CD8-positive, alpha-beta memory T cell (primary cell): ENCODE measurements at regions not wholly inside any gene's neighbourhood (a gene's known extent, or its start where the extent isn't known, plus 50 kb on each side); places are given as distances from the start of the nearest gene placed in this dataset.
"Not testable (repeated sequence)": the region's sequence is repeated elsewhere in the genome, so short reads cannot be mapped to it uniquely, and the experiment has no call there.

Source experiments
- CTCF ChIA-PET: fragments of 350-600 bp; sonication (Branson Sonifier 250); formaldehyde crosslinking; loops from one replicate; lab custom pipeline; 2021; ENCODE audit warnings: antibody characterized with exemption; lab: Charles Lee
- POLR2A ChIA-PET: fragments of 350-600 bp; sonication (Branson Sonifier 250); formaldehyde crosslinking; loops from one replicate; lab custom pipeline; 2021; ENCODE audit warnings: antibody characterized with exemption; lab: Charles Lee
- DNase-seq, 5 donors: peaks; one replicate each; pipeline versions ENCODE4 v3.0.0 to v3.0.0-alpha.2; 2020 to 2022; ENCODE audit warnings: mixed read lengths in 1 of 5
- H3K27ac ChIP-seq: one replicate; pipeline ENCODE4 v1.7.0; 2013; ENCODE audit warnings: low read depth, mild to moderate bottlenecking, low read length, moderate library complexity
- H3K27me3 ChIP-seq: 2 replicates; pipeline ENCODE4 v1.7.0; 2013; ENCODE audit warnings: low read length, mild to moderate bottlenecking; ENCODE audit not compliant: insufficient read depth, poor library complexity, severe bottlenecking
- H3K36me3 ChIP-seq: 2 replicates; pipeline ENCODE4 v1.7.0; 2013; ENCODE audit warnings: mild to moderate bottlenecking, low read length, moderate library complexity; ENCODE audit not compliant: insufficient read depth
- H3K4me1 ChIP-seq: 2 replicates; pipeline ENCODE4 v1.7.0; 2013; ENCODE audit warnings: mild to moderate bottlenecking, low read length, moderate library complexity; ENCODE audit not compliant: insufficient read depth
- H3K4me3 ChIP-seq: 2 replicates; pipeline ENCODE4 v1.7.0; 2013; ENCODE audit warnings: mild to moderate bottlenecking, low read length
- H3K9me3 ChIP-seq: 2 replicates; pipeline ENCODE4 v1.7.0; 2013; ENCODE audit warnings: mild to moderate bottlenecking, low read length
- H3K27ac Mint-ChIP-seq, 8 donors: one replicate each; pipeline ENCODE4 v1.8.0; 2020 to 2021; ENCODE audit warnings: mixed read lengths in 8 of 8, mild to moderate bottlenecking in 6 of 8, inconsistent platforms in 3 of 8, moderate library complexity in 3 of 8
- H3K27me3 Mint-ChIP-seq, 2 donors: one replicate each; pipeline ENCODE4 v1.8.0; 2020 to 2021; ENCODE audit warnings: mixed read lengths in 2 of 2, mild to moderate bottlenecking in 1 of 2, moderate library complexity in 1 of 2
- H3K36me3 Mint-ChIP-seq, 3 donors: one replicate each; pipeline ENCODE4 v1.8.0; 2020 to 2021; ENCODE audit warnings: mixed read lengths in 3 of 3, inconsistent platforms in 1 of 3, mild to moderate bottlenecking in 1 of 3
- H3K4me1 Mint-ChIP-seq, 3 donors: one replicate each; pipeline ENCODE4 v1.8.0; 2020 to 2021; ENCODE audit warnings: mixed read lengths in 3 of 3, inconsistent platforms in 1 of 3, mild to moderate bottlenecking in 1 of 3
- H3K4me3 Mint-ChIP-seq, 7 donors: one replicate each; pipeline ENCODE4 v1.8.0; 2020 to 2021; ENCODE audit warnings: mixed read lengths in 7 of 7, mild to moderate bottlenecking in 6 of 7, moderate library complexity in 4 of 7, inconsistent platforms in 2 of 7
- H3K9me3 Mint-ChIP-seq, 5 donors: one replicate each; pipeline ENCODE4 v1.8.0; 2020 to 2022; ENCODE audit warnings: mixed read lengths in 5 of 5, mild to moderate bottlenecking in 3 of 5, moderate library complexity in 2 of 5, inconsistent platforms in 1 of 5

GRCh38 chr22:10526079-10526478 is 5001.9 kb upstream of the OR11H1 start:
- H3K4me3 Mint-ChIP-seq, H3K27me3 ChIP-seq, POLR2A ChIA-PET, H3K27me3 Mint-ChIP-seq, H3K4me1 ChIP-seq, H3K36me3 ChIP-seq, H3K27ac Mint-ChIP-seq, H3K36me3 Mint-ChIP-seq, H3K4me1 Mint-ChIP-seq, H3K9me3 Mint-ChIP-seq, H3K9me3 ChIP-seq, CTCF ChIA-PET, H3K4me3 ChIP-seq, H3K27ac ChIP-seq: not testable (repeated sequence)
- DNase-seq: peak in 1 of 5 donors; percentile 21

- H3K4me1 ChIP-seq, DNase-seq, H3K9me3 Mint-ChIP-seq, POLR2A ChIA-PET, H3K27ac Mint-ChIP-seq, H3K36me3 ChIP-seq, H3K9me3 ChIP-seq, H3K27ac ChIP-seq, H3K4me3 ChIP-seq, H3K4me1 Mint-ChIP-seq, H3K4me3 Mint-ChIP-seq, CTCF ChIA-PET, H3K27me3 ChIP-seq, H3K27me3 Mint-ChIP-seq, H3K36me3 Mint-ChIP-seq: not testable (repeated sequence)
Measured at GRCh38 chr22:10531141-10531540, 4996.9 kb upstream of the OR11H1 start.

DNA sequence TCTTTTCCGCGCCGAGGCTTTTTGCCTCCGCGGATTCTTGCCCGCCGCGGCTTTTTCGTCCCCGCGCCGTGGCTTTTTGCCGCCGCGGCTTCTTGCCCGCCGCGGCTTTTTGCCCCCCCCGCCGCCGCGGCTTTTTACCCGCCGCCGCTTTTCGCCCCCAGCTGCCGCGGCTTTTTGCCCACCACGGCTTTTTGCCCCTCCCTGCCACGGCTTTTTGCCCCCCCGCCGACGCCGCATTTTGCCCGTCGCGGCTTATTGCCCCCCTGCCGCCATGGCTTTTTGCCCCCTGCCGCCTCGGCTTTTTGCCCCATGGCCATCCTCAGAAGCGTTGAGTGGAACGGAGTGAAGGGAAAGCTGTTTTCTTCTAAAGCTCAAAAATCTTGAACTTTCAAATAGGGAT is 4955.5 kb upstream of the OR11H1 start:
- DNase-seq, H3K27ac ChIP-seq, H3K27me3 Mint-ChIP-seq, H3K9me3 ChIP-seq, H3K4me1 ChIP-seq, H3K4me3 ChIP-seq, H3K36me3 Mint-ChIP-seq, H3K4me3 Mint-ChIP-seq, H3K27me3 ChIP-seq, H3K36me3 ChIP-seq, CTCF ChIA-PET, H3K27ac Mint-ChIP-seq, H3K4me1 Mint-ChIP-seq, POLR2A ChIA-PET, H3K9me3 Mint-ChIP-seq: not testable (repeated sequence)

DNA sequence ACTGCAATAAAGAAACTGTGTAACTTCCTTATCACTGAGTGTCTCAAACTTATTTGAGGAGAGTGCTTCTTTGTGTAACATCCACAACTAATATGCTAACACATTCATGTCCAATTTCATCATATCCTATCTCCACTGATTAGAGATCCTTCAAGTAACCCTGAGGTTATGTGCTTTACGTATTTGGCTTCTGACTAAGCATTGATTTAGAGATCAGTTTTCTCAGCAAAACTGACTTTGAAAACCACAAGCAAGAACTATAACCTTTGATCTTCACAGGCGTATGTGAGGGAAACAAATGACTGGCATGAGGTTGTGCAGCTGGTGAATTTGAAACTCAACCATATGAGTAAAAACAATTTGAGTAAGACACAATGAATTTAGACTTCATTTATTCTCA is 4926.9 kb upstream of the OR11H1 start:
- not testable (repeated sequence) for H3K9me3 Mint-ChIP-seq

GRCh38 chr22:10631961-10632360 is 4896.0 kb upstream of the OR11H1 start:
- H3K27me3 ChIP-seq, H3K9me3 Mint-ChIP-seq, H3K27ac Mint-ChIP-seq, H3K27ac ChIP-seq, H3K36me3 Mint-ChIP-seq, H3K9me3 ChIP-seq, H3K4me3 Mint-ChIP-seq, H3K4me1 Mint-ChIP-seq, DNase-seq, H3K4me3 ChIP-seq, POLR2A ChIA-PET, H3K27me3 Mint-ChIP-seq, H3K4me1 ChIP-seq, CTCF ChIA-PET, H3K36me3 ChIP-seq: not testable (repeated sequence)

More for the DNA sequence above, 4926.9 kb upstream of the OR11H1 start:
- H3K36me3 Mint-ChIP-seq, H3K36me3 ChIP-seq, H3K27me3 ChIP-seq, H3K4me1 ChIP-seq, DNase-seq, H3K4me1 Mint-ChIP-seq, H3K9me3 ChIP-seq, H3K27ac Mint-ChIP-seq, H3K4me3 ChIP-seq, H3K27ac ChIP-seq, H3K4me3 Mint-ChIP-seq, POLR2A ChIA-PET, CTCF ChIA-PET, H3K27me3 Mint-ChIP-seq: not testable (repeated sequence)

DNA sequence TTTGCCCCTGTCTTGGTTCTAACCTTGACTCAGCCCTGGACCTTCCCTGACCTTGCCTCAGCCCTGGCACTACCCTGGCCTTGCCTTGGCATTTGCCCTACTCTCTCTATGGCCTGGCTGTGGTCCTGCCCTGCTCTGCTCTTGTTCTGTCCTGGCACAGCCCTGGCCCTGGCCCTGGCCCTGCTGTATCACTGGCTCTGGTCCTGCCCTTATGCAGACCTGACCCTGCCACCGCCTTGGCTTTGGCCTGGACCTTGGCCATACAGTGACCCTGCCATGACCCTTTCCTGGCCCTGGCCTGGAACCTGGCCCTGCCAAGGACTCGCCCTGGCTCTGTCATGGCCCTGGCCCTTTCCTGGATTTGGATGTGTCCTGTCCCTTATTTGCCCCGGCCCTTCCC is 4892.7 kb upstream of the OR11H1 start:
- H3K36me3 ChIP-seq, H3K9me3 ChIP-seq, H3K9me3 Mint-ChIP-seq, CTCF ChIA-PET, H3K4me1 Mint-ChIP-seq, H3K27me3 Mint-ChIP-seq, POLR2A ChIA-PET, H3K4me3 Mint-ChIP-seq, H3K27ac ChIP-seq, DNase-seq, H3K27ac Mint-ChIP-seq, H3K27me3 ChIP-seq, H3K4me1 ChIP-seq, H3K4me3 ChIP-seq, H3K36me3 Mint-ChIP-seq: not testable (repeated sequence)

DNA sequence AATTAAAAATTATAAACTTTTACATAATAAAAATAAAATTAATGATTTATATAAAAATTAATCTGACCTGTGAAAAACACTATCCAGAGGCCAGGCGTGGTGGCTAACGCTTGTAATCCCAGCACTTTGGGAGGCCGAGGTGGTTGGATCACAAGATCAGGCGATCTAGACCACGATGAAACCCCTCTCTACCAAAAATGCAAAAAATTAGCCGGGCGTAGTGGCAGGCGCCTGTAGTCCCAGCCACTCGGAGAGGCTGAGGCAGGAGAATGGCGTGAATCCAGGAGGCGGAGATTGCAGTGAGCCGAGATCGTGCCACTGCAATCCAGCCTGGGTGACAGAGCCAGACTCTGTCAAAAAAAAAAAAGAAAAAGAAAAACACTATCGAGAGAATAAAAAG is 4865.2 kb upstream of the OR11H1 start:
- POLR2A ChIA-PET, H3K27ac ChIP-seq, H3K9me3 ChIP-seq, H3K4me1 ChIP-seq, H3K27ac Mint-ChIP-seq, H3K4me3 Mint-ChIP-seq, H3K36me3 ChIP-seq, H3K4me3 ChIP-seq, DNase-seq, H3K4me1 Mint-ChIP-seq, H3K27me3 ChIP-seq, H3K36me3 Mint-ChIP-seq, H3K9me3 Mint-ChIP-seq, CTCF ChIA-PET, H3K27me3 Mint-ChIP-seq: not testable (repeated sequence)

GRCh38 chr22:10673065-10673464 is 4854.9 kb upstream of the OR11H1 start:
- POLR2A ChIA-PET, H3K36me3 Mint-ChIP-seq, DNase-seq, CTCF ChIA-PET, H3K9me3 ChIP-seq, H3K4me3 ChIP-seq, H3K4me1 ChIP-seq, H3K27me3 Mint-ChIP-seq, H3K4me1 Mint-ChIP-seq, H3K27ac Mint-ChIP-seq, H3K9me3 Mint-ChIP-seq, H3K4me3 Mint-ChIP-seq, H3K27me3 ChIP-seq, H3K36me3 ChIP-seq, H3K27ac ChIP-seq: not testable (repeated sequence)

GRCh38 chr22:10678720-10679119 is 4849.3 kb upstream of the OR11H1 start:
- H3K27ac Mint-ChIP-seq, H3K9me3 ChIP-seq, H3K4me3 Mint-ChIP-seq, H3K27ac ChIP-seq, H3K4me1 ChIP-seq, H3K36me3 ChIP-seq, CTCF ChIA-PET, H3K9me3 Mint-ChIP-seq, H3K4me1 Mint-ChIP-seq, H3K4me3 ChIP-seq, H3K27me3 ChIP-seq, POLR2A ChIA-PET, H3K36me3 Mint-ChIP-seq, DNase-seq, H3K27me3 Mint-ChIP-seq: not testable (repeated sequence)
